ENCODE measurements at regions not wholly inside any gene's neighbourhood (a gene's known extent, or its start where the extent isn't known, plus 50 kb on each side); places are given as distances from the start of the nearest gene placed in this dataset.

DNA sequence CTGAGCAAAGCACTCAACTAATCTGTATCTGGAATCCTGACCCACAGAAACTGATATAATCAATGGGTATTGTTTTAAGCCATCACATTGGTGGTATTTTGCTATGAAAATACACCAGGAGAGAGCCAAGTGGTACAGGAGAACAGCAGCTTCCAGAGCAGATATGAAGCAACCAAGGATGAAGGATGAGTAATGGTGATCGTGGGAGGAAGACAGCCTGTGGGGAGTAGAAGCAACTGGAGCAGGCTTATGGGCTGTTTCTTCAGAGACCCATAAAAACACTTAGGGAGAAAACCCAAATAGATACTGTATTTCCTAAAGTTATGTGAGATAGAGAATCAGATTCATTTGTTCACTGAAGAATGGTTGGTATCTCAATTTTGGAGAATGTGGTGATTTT lies 330.8 kb downstream of the NUP35 start:
- TF ChIP-seq, protein P1, sequence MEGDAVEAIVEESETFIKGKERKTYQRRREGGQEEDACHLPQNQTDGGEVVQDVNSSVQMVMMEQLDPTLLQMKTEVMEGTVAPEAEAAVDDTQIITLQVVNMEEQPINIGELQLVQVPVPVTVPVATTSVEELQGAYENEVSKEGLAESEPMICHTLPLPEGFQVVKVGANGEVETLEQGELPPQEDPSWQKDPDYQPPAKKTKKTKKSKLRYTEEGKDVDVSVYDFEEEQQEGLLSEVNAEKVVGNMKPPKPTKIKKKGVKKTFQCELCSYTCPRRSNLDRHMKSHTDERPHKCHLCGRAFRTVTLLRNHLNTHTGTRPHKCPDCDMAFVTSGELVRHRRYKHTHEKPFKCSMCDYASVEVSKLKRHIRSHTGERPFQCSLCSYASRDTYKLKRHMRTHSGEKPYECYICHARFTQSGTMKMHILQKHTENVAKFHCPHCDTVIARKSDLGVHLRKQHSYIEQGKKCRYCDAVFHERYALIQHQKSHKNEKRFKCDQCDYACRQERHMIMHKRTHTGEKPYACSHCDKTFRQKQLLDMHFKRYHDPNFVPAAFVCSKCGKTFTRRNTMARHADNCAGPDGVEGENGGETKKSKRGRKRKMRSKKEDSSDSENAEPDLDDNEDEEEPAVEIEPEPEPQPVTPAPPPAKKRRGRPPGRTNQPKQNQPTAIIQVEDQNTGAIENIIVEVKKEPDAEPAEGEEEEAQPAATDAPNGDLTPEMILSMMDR (IDR thresholded peaks at IDR 0.05 in 2 of 3, conservative IDR thresholded peaks at IDR 0.05 in 1 of 3; ENCODE audit: borderline replicate concordance in 1 of 3, insufficient read depth in 1 of 3, low read depth in 2 of 3, low read length in 2 of 3), result no peak
- TF ChIP-seq EZH2 (IDR thresholded peaks at IDR 0.05) (no peak), ZFX (IDR thresholded peaks at IDR 0.05) (no peak), POLR2AphosphoS5 (IDR thresholded peaks at IDR 0.05; ENCODE audit: low read depth, low read length) (no peak), MAX (IDR thresholded peaks at IDR 0.05) (no peak), JUND (IDR thresholded peaks at IDR 0.05) (no peak), EGR1 (IDR thresholded peaks at IDR 0.05; ENCODE audit: low read depth) (no peak), ZNF274 (IDR thresholded peaks at IDR 0.05; ENCODE audit: low read depth, low read length) (no peak)
